ENCODE measurements at regions not wholly inside any gene's neighbourhood (a gene's known extent, or its start where the extent isn't known, plus 50 kb on each side); places are given as distances from the start of the nearest gene placed in this dataset.
"Not testable (repeated sequence)": the region's sequence is repeated elsewhere in the genome, so short reads cannot be mapped to it uniquely, and the experiment has no call there.

- Histone ChIP-seq H3K27me3 (ENCODE audit: control insufficient read depth, insufficient read depth, low read length, poor library complexity, severe bottlenecking) (no peaks in the 10 kb centered on the region), H3K27ac (ENCODE audit: insufficient read depth, low read depth, low read length, poor library complexity, severe bottlenecking) (no peak overlapping the region), H3K4me1 (ENCODE audit: control insufficient read depth, insufficient read depth, low read length) (no peaks in the 10 kb centered on the region), H3K4me3 (ENCODE audit: insufficient read depth, low read depth, low read length) (no peak overlapping the region), H3K36me3 (ENCODE audit: control insufficient read depth, insufficient read depth, low read length) (no peaks in the 10 kb centered on the region), H3K9me3 (ENCODE audit: control insufficient read depth, low read length) (no peaks in the 10 kb centered on the region)
- 82 to 85% methylated on average over 15 of the region's 15 CpGs for WGBS, 2 experiments
These were observed 173.9 kb downstream of the PDGFRA start for GRCh38 chr4:54402880-54403480.

DNA sequence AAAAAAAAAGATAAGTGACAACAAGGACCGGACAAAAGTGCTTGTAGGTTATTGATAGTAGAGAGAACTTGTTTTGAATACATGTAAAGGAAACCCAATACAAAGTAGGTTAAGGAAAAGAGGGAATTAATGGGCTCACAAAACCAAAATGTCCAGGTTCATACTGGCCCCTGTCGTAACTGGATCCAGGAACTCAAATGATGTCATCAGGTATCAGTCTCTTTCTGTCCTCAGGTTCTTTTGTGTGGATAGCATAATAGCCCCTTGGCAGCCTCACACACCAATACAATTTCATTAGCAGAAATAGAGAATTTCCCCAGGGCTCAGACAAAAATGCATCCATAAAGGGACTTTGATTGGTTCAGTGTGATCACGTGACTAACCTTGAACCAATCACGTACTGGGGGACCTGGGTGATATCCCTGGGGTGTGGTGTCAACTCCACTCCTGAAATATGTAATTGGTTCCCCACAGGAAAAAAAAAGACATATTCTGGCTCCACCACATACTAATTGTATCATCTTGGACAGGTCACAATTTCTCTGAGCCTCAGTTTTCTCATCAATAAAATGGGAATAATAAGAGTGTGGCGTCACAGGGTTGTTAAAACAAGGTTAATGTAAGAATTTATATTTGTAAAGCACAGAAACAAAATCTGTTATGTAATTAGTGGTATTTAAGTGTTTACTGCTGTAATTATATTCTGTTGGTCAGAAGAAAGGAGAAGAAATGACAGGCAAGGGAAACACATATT is 174.8 kb downstream of the PDGFRA start:
- no peaks in the 10 kb centered on the region for H3K27me3 ChIP-seq (ENCODE audit: control insufficient read depth, insufficient read depth, low read length, poor library complexity, severe bottlenecking)
- 94 to 95% methylated on average over 5 of the region's 5 CpGs for WGBS, 2 experiments
- H3K27ac ChIP-seq (ENCODE audit: insufficient read depth, low read depth, low read length, poor library complexity, severe bottlenecking) = no peak overlapping the region
- no peak overlapping the region for H3K4me3 ChIP-seq (ENCODE audit: insufficient read depth, low read depth, low read length)
- no peaks in the 10 kb centered on the region for H3K36me3 ChIP-seq (ENCODE audit: control insufficient read depth, insufficient read depth, low read length)
- H3K4me1 ChIP-seq (ENCODE audit: control insufficient read depth, insufficient read depth, low read length) = no peaks in the 10 kb centered on the region
- H3K9me3 ChIP-seq (ENCODE audit: control insufficient read depth, low read length) = no peaks in the 10 kb centered on the region

GRCh38 chr4:54409270-54409817 is 180.3 kb downstream of the PDGFRA start:
- H3K4me3 ChIP-seq (ENCODE audit: insufficient read depth, low read depth, low read length); H3K27ac ChIP-seq (ENCODE audit: insufficient read depth, low read depth, low read length, poor library complexity, severe bottlenecking); H3K27me3 ChIP-seq (ENCODE audit: control insufficient read depth, insufficient read depth, low read length, poor library complexity, severe bottlenecking); H3K36me3 ChIP-seq (ENCODE audit: control insufficient read depth, insufficient read depth, low read length); H3K9me3 ChIP-seq (ENCODE audit: control insufficient read depth, low read length); H3K4me1 ChIP-seq (ENCODE audit: control insufficient read depth, insufficient read depth, low read length): not testable (repeated sequence)
- 82% methylated on average over 7 of the region's 7 CpGs for WGBS, 2 experiments

DNA sequence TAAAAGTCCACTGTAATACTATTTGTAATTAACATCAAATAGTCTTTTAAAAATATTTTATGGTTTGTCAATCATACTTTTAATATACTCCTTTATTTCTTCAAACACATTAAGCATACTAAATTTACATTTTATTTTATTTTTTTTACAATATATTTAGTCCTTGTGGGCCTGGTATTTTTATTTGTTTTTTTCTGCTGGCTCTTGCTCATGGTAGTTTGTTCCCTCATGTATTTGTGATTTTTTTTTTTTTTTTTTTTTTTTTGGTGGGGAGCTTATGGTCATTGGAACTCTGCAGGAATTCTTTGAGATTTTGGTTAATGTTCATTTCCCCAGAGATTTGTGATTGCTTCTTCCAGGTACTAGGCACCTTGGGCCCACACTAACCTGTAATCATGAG is 185.5 kb downstream of the PDGFRA start:
- no peaks in the 10 kb centered on the region for H3K27me3 ChIP-seq (ENCODE audit: control insufficient read depth, insufficient read depth, low read length, poor library complexity, severe bottlenecking)
- H3K9me3 ChIP-seq (ENCODE audit: control insufficient read depth, low read length) = no peaks in the 10 kb centered on the region
- no peaks in the 10 kb centered on the region for H3K36me3 ChIP-seq (ENCODE audit: control insufficient read depth, insufficient read depth, low read length)
- H3K27ac ChIP-seq (ENCODE audit: insufficient read depth, low read depth, low read length, poor library complexity, severe bottlenecking) = no peak overlapping the region
- H3K4me1 ChIP-seq (ENCODE audit: control insufficient read depth, insufficient read depth, low read length) = no peaks in the 10 kb centered on the region
- no peak overlapping the region for H3K4me3 ChIP-seq (ENCODE audit: insufficient read depth, low read depth, low read length)

- Histone ChIP-seq H3K4me3 (ENCODE audit: insufficient read depth, low read depth, low read length) (no peak overlapping the region), H3K4me1 (ENCODE audit: control insufficient read depth, insufficient read depth, low read length) (no peaks in the 10 kb centered on the region), H3K9me3 (ENCODE audit: control insufficient read depth, low read length) (no peaks in the 10 kb centered on the region), H3K27ac (ENCODE audit: insufficient read depth, low read depth, low read length, poor library complexity, severe bottlenecking) (no peak overlapping the region), H3K36me3 (ENCODE audit: control insufficient read depth, insufficient read depth, low read length) (no peaks in the 10 kb centered on the region), H3K27me3 (ENCODE audit: control insufficient read depth, insufficient read depth, low read length, poor library complexity, severe bottlenecking) (no peaks in the 10 kb centered on the region)
- WGBS, 2 experiments = 88 to 100% methylated on average over 1 to 2 of the region's 2 CpGs
These were observed 188.4 kb downstream of the PDGFRA start for GRCh38 chr4:54417476-54417875.

GRCh38 chr4:54418468-54418867 is 189.4 kb downstream of the PDGFRA start:
- Histone ChIP-seq H3K27ac (ENCODE audit: insufficient read depth, low read depth, low read length, poor library complexity, severe bottlenecking) (no peak overlapping the region), H3K27me3 (ENCODE audit: control insufficient read depth, insufficient read depth, low read length, poor library complexity, severe bottlenecking) (no peaks in the 10 kb centered on the region), H3K4me1 (ENCODE audit: control insufficient read depth, insufficient read depth, low read length) (no peaks in the 10 kb centered on the region), H3K36me3 (ENCODE audit: control insufficient read depth, insufficient read depth, low read length) (no peaks in the 10 kb centered on the region), H3K4me3 (ENCODE audit: insufficient read depth, low read depth, low read length) (no peak overlapping the region), H3K9me3 (ENCODE audit: control insufficient read depth, low read length) (no peaks in the 10 kb centered on the region)
- WGBS, 2 experiments = 81 to 86% methylated on average over 4 of the region's 5 CpGs

GRCh38 chr4:54423066-54423465 is 194.0 kb downstream of the PDGFRA start:
- Histone ChIP-seq H3K9me3 (ENCODE audit: control insufficient read depth, low read length) (no peaks in the 10 kb centered on the region), H3K4me3 (ENCODE audit: insufficient read depth, low read depth, low read length) (no peak overlapping the region), H3K4me1 (ENCODE audit: control insufficient read depth, insufficient read depth, low read length) (no peaks in the 10 kb centered on the region), H3K27ac (ENCODE audit: insufficient read depth, low read depth, low read length, poor library complexity, severe bottlenecking) (no peak overlapping the region), H3K27me3 (ENCODE audit: control insufficient read depth, insufficient read depth, low read length, poor library complexity, severe bottlenecking) (no peaks in the 10 kb centered on the region), H3K36me3 (ENCODE audit: control insufficient read depth, insufficient read depth, low read length) (no peaks in the 10 kb centered on the region)
- 94% methylated on average over 1 of the region's 1 CpG for WGBS, 2 experiments

- Histone ChIP-seq H3K27ac (ENCODE audit: insufficient read depth, low read depth, low read length, poor library complexity, severe bottlenecking) (no peak overlapping the region), H3K36me3 (ENCODE audit: control insufficient read depth, insufficient read depth, low read length) (no peaks in the 10 kb centered on the region), H3K4me1 (ENCODE audit: control insufficient read depth, insufficient read depth, low read length) (no peaks in the 10 kb centered on the region), H3K27me3 (ENCODE audit: control insufficient read depth, insufficient read depth, low read length, poor library complexity, severe bottlenecking) (no peaks in the 10 kb centered on the region), H3K9me3 (ENCODE audit: control insufficient read depth, low read length) (no peaks in the 10 kb centered on the region), H3K4me3 (ENCODE audit: insufficient read depth, low read depth, low read length) (no peak overlapping the region)
- 87 to 92% methylated on average over 2 of the region's 2 CpGs for WGBS, 2 experiments
These were observed 198.7 kb downstream of the PDGFRA start for GRCh38 chr4:54427826-54428225.

GRCh38 chr4:54428940-54429339 is 199.8 kb downstream of the PDGFRA start:
- Histone ChIP-seq H3K9me3 (ENCODE audit: control insufficient read depth, low read length) (no peaks in the 10 kb centered on the region), H3K36me3 (ENCODE audit: control insufficient read depth, insufficient read depth, low read length) (no peaks in the 10 kb centered on the region), H3K4me3 (ENCODE audit: insufficient read depth, low read depth, low read length) (no peak overlapping the region), H3K4me1 (ENCODE audit: control insufficient read depth, insufficient read depth, low read length) (no peaks in the 10 kb centered on the region), H3K27ac (ENCODE audit: insufficient read depth, low read depth, low read length, poor library complexity, severe bottlenecking) (no peak overlapping the region), H3K27me3 (ENCODE audit: control insufficient read depth, insufficient read depth, low read length, poor library complexity, severe bottlenecking) (no peaks in the 10 kb centered on the region)
- 100% methylated on average over 1 to 2 of the region's 2 CpGs for WGBS, 2 experiments

DNA sequence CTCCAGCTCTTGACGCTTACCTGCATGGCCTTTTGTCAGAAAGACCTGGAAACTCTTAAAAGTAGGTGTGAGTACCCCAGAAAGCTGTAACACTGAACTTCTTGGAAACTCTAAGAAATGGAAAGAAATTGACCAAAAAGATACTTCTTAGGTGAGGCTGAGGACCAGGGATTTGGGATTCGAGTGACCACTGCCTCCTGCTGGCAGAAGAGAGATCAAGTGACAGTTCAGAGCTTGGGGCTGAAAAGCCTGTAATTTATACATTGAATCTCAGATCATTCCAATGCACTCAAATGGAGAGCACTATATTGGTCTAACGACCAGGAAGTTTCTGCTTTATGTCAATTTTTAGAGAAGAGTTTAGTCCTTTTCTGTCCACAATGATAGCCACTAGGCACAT is 204.6 kb downstream of the PDGFRA start:
- Histone ChIP-seq H3K4me3 (ENCODE audit: insufficient read depth, low read depth, low read length) (no peak overlapping the region), H3K4me1 (ENCODE audit: control insufficient read depth, insufficient read depth, low read length) (no peaks in the 10 kb centered on the region), H3K36me3 (ENCODE audit: control insufficient read depth, insufficient read depth, low read length) (no peaks in the 10 kb centered on the region), H3K27ac (ENCODE audit: insufficient read depth, low read depth, low read length, poor library complexity, severe bottlenecking) (no peak overlapping the region), H3K27me3 (ENCODE audit: control insufficient read depth, insufficient read depth, low read length, poor library complexity, severe bottlenecking) (peaks cover 39% of the 10 kb centered on the region), H3K9me3 (ENCODE audit: control insufficient read depth, low read length) (no peaks in the 10 kb centered on the region)
- 53 to 59% methylated on average over 3 of the region's 3 CpGs for WGBS, 2 experiments

Data from ectodermal cell (in vitro differentiated cells).